Mucosa of descending colon (tissue), 3 donors: ENCODE measurements at regions not wholly inside any gene's neighbourhood (a gene's known extent, or its start where the extent isn't known, plus 50 kb on each side); places are given as distances from the start of the nearest gene placed in this dataset.
"Not testable (repeated sequence)": the region's sequence is repeated elsewhere in the genome, so short reads cannot be mapped to it uniquely, and the experiment has no call there.

ENCODE experiments used
- ATAC-seq: fragments of 200-7000 bp; cut with Tn5 transposase; one replicate; pipeline ENCODE4 v1.9.1; 2020; ENCODE audit warnings: mild to moderate bottlenecking, moderate library complexity
- DNase-seq, 3 donors: peaks; one replicate each; pipeline ENCODE4 v3.0.0-alpha.2; 2020
- H3K36me3 ChIP-seq: fragments of 200-600 bp; one replicate; pipeline ENCODE4 v1.8.0; 2021; ENCODE audit warnings: low read depth, mild to moderate bottlenecking
- H3K4me1 ChIP-seq: fragments of 200-600 bp; one replicate; pipeline ENCODE4 v1.8.0; 2021; ENCODE audit warnings: low read depth, mild to moderate bottlenecking
- H3K4me3 ChIP-seq: fragments of 200-600 bp; one replicate; pipeline ENCODE4 v1.8.0; 2021; ENCODE audit warnings: mild to moderate bottlenecking
- H3K9me3 ChIP-seq: fragments of 200-600 bp; one replicate; pipeline ENCODE4 v1.8.0; 2021; ENCODE audit warnings: mild to moderate bottlenecking
- intact Hi-C, 2 donors: fragments of 100-400 bp; cut with DNase I in 1 of 2; cut with micrococcal nuclease in 1 of 2; formaldehyde crosslinking; loops; one replicate each; pipeline versions ENCODE4 v1.11.0 to v1.11.1; 2022; cut with DNase I, micrococcal nuclease
- TF ChIP-seq, protein P1 (sequence below): fragments of 200-600 bp; IDR thresholded peaks from one replicate; pipeline ENCODE4 v1.8.0; 2022; ENCODE audit warnings: antibody characterized with exemption, mild to moderate bottlenecking
- donor health status: DM: no; HTN: no; CAD: no; lungs with moderate emphysema.
- donor health status: DM: no; HTN: no; CAD: no.
- donor health status: DM: no; HTN: yes; CAD: no.

- TF ChIP-seq, protein P1, sequence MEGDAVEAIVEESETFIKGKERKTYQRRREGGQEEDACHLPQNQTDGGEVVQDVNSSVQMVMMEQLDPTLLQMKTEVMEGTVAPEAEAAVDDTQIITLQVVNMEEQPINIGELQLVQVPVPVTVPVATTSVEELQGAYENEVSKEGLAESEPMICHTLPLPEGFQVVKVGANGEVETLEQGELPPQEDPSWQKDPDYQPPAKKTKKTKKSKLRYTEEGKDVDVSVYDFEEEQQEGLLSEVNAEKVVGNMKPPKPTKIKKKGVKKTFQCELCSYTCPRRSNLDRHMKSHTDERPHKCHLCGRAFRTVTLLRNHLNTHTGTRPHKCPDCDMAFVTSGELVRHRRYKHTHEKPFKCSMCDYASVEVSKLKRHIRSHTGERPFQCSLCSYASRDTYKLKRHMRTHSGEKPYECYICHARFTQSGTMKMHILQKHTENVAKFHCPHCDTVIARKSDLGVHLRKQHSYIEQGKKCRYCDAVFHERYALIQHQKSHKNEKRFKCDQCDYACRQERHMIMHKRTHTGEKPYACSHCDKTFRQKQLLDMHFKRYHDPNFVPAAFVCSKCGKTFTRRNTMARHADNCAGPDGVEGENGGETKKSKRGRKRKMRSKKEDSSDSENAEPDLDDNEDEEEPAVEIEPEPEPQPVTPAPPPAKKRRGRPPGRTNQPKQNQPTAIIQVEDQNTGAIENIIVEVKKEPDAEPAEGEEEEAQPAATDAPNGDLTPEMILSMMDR, result no peak
- no peaks in the 10 kb centered on the region for H3K4me1 ChIP-seq
- DNase-seq, result no peak
- no peak for ATAC-seq
- H3K9me3 ChIP-seq, result peaks cover under 1% of the 10 kb centered on the region
- intact Hi-C loops, result no loop called here
- no peak overlapping the region for H3K4me3 ChIP-seq
- no peaks in the 10 kb centered on the region for H3K36me3 ChIP-seq
Measured at GRCh38 chr20:47432834-47433210, 68.9 kb upstream of the NCOA3 start.

DNA sequence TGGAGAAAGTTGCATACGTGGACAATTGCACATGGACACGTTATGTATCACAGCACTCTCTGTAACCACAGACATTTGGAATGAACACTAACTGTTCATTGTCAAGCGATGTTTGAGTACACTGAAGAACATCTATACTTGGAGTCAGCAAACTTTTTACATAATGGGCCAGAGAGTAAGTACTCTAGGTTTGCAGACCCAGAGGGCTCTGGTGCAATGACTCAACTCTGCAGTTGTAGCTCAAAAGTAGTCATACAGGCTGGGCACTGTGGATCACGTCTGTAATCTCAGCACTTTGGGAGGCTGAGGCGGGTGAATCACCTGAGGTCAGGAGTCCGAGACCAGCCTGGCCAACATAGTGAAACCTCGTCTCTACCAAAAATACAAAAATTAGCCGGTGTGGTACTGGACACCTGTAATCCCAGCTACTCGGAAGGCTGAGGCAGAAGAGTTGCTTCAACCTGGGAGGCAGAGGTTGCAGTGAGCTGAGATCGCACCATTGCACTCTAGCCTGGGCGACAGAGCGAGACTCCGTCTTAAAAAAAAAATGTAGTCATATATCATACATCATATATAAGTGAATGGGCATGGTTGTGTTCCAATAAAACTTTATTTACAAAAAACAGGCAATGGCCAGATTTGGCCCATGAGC lies 67.4 kb upstream of the NCOA3 start:
- H3K4me1 ChIP-seq, intact Hi-C loops, H3K9me3 ChIP-seq, H3K4me3 ChIP-seq, H3K36me3 ChIP-seq, ATAC-seq: not testable (repeated sequence)
- peak in 1 of 3 donors; percentile 12 for DNase-seq

DNA sequence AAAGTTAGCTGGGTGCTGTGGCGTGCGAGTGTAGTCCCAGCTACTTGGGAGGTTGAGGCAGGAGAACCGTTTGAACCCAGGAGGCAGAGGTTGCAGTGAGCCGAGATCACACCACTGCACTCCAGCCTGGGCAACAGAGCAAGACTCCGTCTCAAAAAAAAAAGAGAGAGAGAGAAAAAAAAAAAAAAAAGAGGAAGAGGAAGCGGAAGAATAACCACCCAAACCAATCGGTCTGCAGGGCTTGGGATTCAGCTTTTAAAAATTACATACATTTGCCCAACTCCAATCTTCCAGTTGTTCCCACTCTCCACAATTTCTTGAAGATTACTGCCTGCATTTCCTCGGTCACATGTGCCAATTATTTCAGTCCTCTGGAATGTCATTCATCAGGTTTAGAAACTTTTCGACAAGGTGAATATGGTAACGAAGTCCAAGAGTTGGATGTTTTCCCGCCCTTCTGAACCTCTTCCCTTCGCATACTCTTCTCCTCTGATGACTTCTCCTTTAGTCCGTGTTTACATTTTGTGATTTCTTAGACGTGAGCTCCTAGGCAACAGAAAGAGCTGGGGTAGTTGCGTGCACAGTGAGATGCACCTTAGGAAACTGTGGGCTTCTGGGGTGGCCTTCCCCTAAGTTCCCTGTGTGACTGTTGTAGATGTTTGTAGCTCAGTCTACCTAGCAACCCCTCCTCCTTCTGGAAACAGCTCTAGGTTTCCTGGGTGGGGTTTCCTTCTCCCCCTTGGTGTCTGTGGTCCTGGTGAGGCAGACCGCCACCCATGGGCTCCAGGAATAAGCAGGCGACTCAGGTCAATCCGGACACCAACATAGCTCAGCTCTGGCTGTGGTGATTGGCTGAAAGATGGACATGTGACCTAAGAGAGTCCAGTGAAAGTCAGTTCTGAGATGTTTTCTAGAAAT lies 63.0 kb upstream of the NCOA3 start:
- TF ChIP-seq, protein P1, result no peak
- intact Hi-C loops, result no loop called here
- H3K9me3 ChIP-seq, result no peaks in the 10 kb centered on the region
- peak in 1 of 3 donors; percentile 23 for DNase-seq
- peak; percentile 70 for ATAC-seq
- no peaks in the 10 kb centered on the region for H3K36me3 ChIP-seq
- H3K4me3 ChIP-seq, result no peak overlapping the region
- no peaks in the 10 kb centered on the region for H3K4me1 ChIP-seq

- intact Hi-C loops, result no loop called here
- Histone ChIP-seq H3K4me3 (no peak overlapping the region), H3K4me1 (no peaks in the 10 kb centered on the region), H3K36me3 (no peaks in the 10 kb centered on the region), H3K9me3 (no peaks in the 10 kb centered on the region)
- ATAC-seq, result no peak
- TF ChIP-seq, protein P1, result no peak
- no peak for DNase-seq
Measured at GRCh38 chr20:47440857-47441773, 60.6 kb upstream of the NCOA3 start.

DNA sequence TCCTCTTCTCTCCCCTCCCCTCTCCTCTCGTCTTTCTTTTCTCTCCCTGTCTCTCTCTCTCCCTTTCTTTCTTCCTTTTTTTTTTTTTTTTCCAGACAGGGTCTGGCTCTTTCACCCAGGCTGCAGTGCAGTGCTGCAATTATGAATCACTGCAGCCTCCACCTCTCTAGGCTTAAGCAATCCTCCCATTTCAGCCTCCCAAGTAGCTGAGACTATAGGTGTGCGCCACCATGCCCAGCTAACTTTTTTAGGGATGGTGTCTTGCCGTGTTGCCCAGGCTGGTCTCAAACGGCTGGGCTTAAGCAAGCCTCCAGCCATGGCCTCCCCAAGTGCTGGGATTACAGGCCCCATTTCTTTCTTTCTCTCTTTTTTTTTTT lies 59.9 kb upstream of the NCOA3 start:
- Histone ChIP-seq H3K36me3 (no peaks in the 10 kb centered on the region), H3K4me3 (no peak overlapping the region), H3K4me1 (no peaks in the 10 kb centered on the region), H3K9me3 (no peaks in the 10 kb centered on the region)
- intact Hi-C loops, result no loop called here
- DNase-seq (no peak), ATAC-seq (no peak)
- TF ChIP-seq, protein P1, result no peak

DNA sequence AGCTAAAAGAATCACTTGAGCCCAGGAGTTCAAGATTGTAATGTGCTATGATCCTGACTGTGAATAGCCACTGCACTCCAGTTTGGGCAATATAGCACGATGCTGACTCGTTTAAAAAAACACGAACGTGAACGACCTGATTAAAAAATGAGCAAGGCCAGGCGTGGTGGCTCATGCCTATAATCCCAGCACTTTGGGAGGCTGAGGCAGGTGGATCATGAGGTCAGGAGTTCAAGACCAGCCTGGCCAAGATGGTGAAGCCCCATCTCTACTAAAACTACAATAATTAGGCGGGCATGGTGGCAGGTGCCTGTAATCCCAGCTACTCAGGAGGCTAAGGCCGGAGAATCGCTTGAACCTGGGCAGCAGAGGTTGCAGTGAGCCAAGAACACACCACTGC lies 58.6 kb upstream of the NCOA3 start:
- H3K4me3 ChIP-seq, H3K9me3 ChIP-seq, H3K4me1 ChIP-seq, ATAC-seq, intact Hi-C loops, DNase-seq, H3K36me3 ChIP-seq: not testable (repeated sequence)
